PC-3 (cell line): ENCODE measurements at regions not wholly inside any gene's neighbourhood (a gene's known extent, or its start where the extent isn't known, plus 50 kb on each side); places are given as distances from the start of the nearest gene placed in this dataset.

Source experiments
- ATAC-seq: fragments of 200-7000 bp; cut with Tn5 transposase; 2 replicates; pipeline ENCODE4 v1.9.1; 2020; ENCODE audit warnings: mild to moderate bottlenecking, moderate library complexity
- BruUV-seq: library from RNA; stranded (reverse); fragments of 400-500 nt; replicated peaks from 2 replicates; lab custom pipeline; 2021; lab: Mats Ljungman, UMichigan
- CTCF ChIA-PET: fragments of 300-600 bp; sonication (Branson Sonifier 250); formaldehyde crosslinking; loops from one replicate; lab custom pipeline; 2022; ENCODE audit warnings: antibody characterized with exemption; lab: Charles Lee
- POLR2A ChIA-PET: fragments of 300-600 bp; sonication (Branson Sonifier 250); formaldehyde crosslinking; loops from one replicate; lab custom pipeline; 2022; ENCODE audit warnings: antibody characterized with exemption; ENCODE audit not compliant: unreplicated experiment; lab: Charles Lee
- DNase-seq: peaks from one replicate; pipeline ENCODE4 v3.0.0-alpha.2; 2015
- H2AFZ ChIP-seq: fragments of 300-600 bp; sonication (generic); 2 replicates; pipeline ENCODE4 v1.6.0; 2016; ENCODE audit warnings: antibody characterized with exemption, low read length
- H3F3A ChIP-seq: fragments of 300-600 bp; sonication (generic); one replicate; pipeline ENCODE4 v1.6.0; 2017; ENCODE audit warnings: antibody characterized with exemption, low read length, control low read depth, mild to moderate bottlenecking; ENCODE audit not compliant: unreplicated experiment
- H3K27ac ChIP-seq: fragments of 300-600 bp; sonication (generic); 2 replicates; pipeline ENCODE4 v1.5.1; 2016; ENCODE audit warnings: mild to moderate bottlenecking, low read length
- H3K27me3 ChIP-seq: fragments of 300-600 bp; sonication (generic); 2 replicates; pipeline ENCODE4 v1.6.1; 2016; ENCODE audit warnings: low read length, mixed read lengths
- H3K36me3 ChIP-seq: fragments of 300-600 bp; sonication (generic); 2 replicates; pipeline ENCODE4 v1.6.1; 2016; ENCODE audit warnings: low read depth, mixed run types, low read length, mixed read lengths
- H3K4me1 ChIP-seq: fragments of 300-600 bp; sonication (generic); 2 replicates; pipeline ENCODE4 v1.5.1; 2016; ENCODE audit warnings: low read length; ENCODE audit not compliant: insufficient read depth
- H3K4me2 ChIP-seq: fragments of 300-600 bp; sonication (generic); 2 replicates; pipeline ENCODE4 v1.6.0; 2016; ENCODE audit warnings: low read length
- H3K4me3 ChIP-seq: fragments of 300-600 bp; sonication (generic); 2 replicates; pipeline ENCODE4 v1.5.1; 2016; ENCODE audit warnings: mild to moderate bottlenecking, low read length, mixed read lengths
- H3K79me2 ChIP-seq: fragments of 300-600 bp; sonication (generic); 2 replicates; pipeline ENCODE4 v1.6.1; 2017; ENCODE audit warnings: low read length, mixed read lengths
- H3K9ac ChIP-seq: fragments of 300-600 bp; sonication (generic); 2 replicates; pipeline ENCODE4 v1.6.0; 2016; ENCODE audit warnings: mild to moderate bottlenecking, low read length
- H3K9me2 ChIP-seq: fragments of 300-600 bp; sonication (generic); replicated peaks from 2 replicates; pipeline ENCODE4 v1.6.1; 2016; ENCODE audit warnings: mixed run types, low read length, mixed read lengths
- H3K9me3 ChIP-seq: fragments of 300-600 bp; sonication (generic); 2 replicates; pipeline ENCODE4 v1.6.1; 2016; ENCODE audit warnings: low read length, mixed read lengths
- H4K20me1 ChIP-seq: fragments of 300-600 bp; sonication (generic); 2 replicates; pipeline ENCODE4 v1.6.1; 2016; ENCODE audit warnings: low read length, mixed read lengths
- EZH2 ChIP-seq: fragments of 300-600 bp; sonication (generic); IDR thresholded peaks from one replicate; pipeline ENCODE4 v1.6.1; 2017; ENCODE audit warnings: antibody characterized with exemption, mild to moderate bottlenecking, low read length; ENCODE audit not compliant: unreplicated experiment
- EZH2phosphoT487 ChIP-seq: fragments of 300-600 bp; sonication (generic); IDR thresholded peaks from 2 replicates; pipeline ENCODE4 v1.6.1; 2018; ENCODE audit warnings: mild to moderate bottlenecking, antibody characterized with exemption, low read length, borderline replicate concordance
- intact Hi-C: fragments of 100-400 bp; cut with micrococcal nuclease; formaldehyde crosslinking; loops from 2 replicates; pipeline ENCODE4 v1.9.0; 2023
- TF ChIP-seq, protein P1 (sequence below): fragments of 300-600 bp; sonication (generic); conservative IDR thresholded peaks from 2 replicates; pipeline ENCODE4 v1.5.1; 2017; ENCODE audit warnings: antibody characterized with exemption, low read depth, mild to moderate bottlenecking, low read length

DNA sequence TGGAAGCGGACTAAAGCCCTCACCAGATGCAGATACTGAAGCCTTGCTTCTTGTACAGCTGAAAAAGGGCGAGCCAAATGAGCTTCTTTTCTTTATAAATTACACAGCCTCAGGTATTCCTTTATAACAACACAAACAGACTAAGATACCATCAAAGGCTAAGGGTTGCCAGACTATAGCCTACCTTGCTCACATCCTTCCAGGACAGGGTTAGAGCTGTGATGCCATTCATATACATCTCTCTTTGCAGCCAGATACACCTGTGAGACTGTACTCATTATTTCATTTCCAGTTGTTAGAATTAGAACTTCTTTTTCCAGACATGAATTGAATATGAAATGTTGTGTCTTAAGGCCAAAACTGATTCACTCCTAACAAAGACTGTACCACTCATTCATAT, 262.8 kb upstream of the NR2F2 start:
- CTCF ChIA-PET: no interaction called here
- H3K4me2 ChIP-seq: no peak overlapping the region
- peaks cover 9% of the 10 kb centered on the region; the same call in 1 of the 2 replicates for H3K4me1 ChIP-seq
- no TSS peak for BruUV-seq
- H3K79me2 ChIP-seq: no peaks in the 10 kb centered on the region
- intact Hi-C loops: no loop called here
- DNase-seq (no peak), ATAC-seq (no peak)
- no peaks in the 10 kb centered on the region for H3F3A ChIP-seq
- no peak overlapping the region for H3K9ac ChIP-seq
- H4K20me1 ChIP-seq: no peaks in the 10 kb centered on the region
- H3K27me3 ChIP-seq: no peaks in the 10 kb centered on the region
- no peaks in the 10 kb centered on the region for H3K9me2 ChIP-seq
- H3K9me3 ChIP-seq: no peaks in the 10 kb centered on the region
- H3K27ac ChIP-seq: no peak overlapping the region
- no peak overlapping the region for H3K4me3 ChIP-seq
- TF ChIP-seq EZH2: no peak
- no peak for TF ChIP-seq EZH2phosphoT487
- TF ChIP-seq, protein P1, sequence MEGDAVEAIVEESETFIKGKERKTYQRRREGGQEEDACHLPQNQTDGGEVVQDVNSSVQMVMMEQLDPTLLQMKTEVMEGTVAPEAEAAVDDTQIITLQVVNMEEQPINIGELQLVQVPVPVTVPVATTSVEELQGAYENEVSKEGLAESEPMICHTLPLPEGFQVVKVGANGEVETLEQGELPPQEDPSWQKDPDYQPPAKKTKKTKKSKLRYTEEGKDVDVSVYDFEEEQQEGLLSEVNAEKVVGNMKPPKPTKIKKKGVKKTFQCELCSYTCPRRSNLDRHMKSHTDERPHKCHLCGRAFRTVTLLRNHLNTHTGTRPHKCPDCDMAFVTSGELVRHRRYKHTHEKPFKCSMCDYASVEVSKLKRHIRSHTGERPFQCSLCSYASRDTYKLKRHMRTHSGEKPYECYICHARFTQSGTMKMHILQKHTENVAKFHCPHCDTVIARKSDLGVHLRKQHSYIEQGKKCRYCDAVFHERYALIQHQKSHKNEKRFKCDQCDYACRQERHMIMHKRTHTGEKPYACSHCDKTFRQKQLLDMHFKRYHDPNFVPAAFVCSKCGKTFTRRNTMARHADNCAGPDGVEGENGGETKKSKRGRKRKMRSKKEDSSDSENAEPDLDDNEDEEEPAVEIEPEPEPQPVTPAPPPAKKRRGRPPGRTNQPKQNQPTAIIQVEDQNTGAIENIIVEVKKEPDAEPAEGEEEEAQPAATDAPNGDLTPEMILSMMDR: no peak
- POLR2A ChIA-PET: no interaction called here
- no peak overlapping the region for H2AFZ ChIP-seq
- H3K36me3 ChIP-seq: no peaks in the 10 kb centered on the region

DNA sequence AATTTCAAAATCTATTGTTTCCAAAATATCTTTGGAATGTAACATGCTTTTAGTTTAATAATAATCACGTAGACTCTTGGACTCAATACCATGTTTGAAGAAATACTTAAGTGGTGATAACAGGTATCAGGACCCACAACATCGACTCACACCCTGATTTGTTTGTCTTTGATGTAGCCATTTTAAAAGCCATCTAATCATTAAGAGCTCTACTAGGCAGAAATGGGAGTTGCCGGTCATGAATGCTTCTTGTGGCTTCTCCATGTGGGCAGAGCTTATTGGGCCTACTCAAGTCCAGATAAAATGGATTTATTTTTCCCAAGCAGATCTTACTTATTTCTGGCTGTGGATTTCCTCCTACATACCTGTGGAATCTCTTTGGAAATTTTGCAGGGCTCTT, 261.6 kb upstream of the NR2F2 start:
- Histone ChIP-seq H3K4me1 (peaks cover 9% of the 10 kb centered on the region; the same call in 1 of the 2 replicates), H3K4me3 (no peak overlapping the region), H3K9ac (no peak overlapping the region), H3K4me2 (no peak overlapping the region), H3K79me2 (no peaks in the 10 kb centered on the region), H2AFZ (no peak overlapping the region), H3K27ac (no peak overlapping the region), H3K36me3 (no peaks in the 10 kb centered on the region), H3K27me3 (no peaks in the 10 kb centered on the region), H3K9me3 (no peaks in the 10 kb centered on the region), H3K9me2 (no peaks in the 10 kb centered on the region), H3F3A (no peaks in the 10 kb centered on the region), H4K20me1 (no peaks in the 10 kb centered on the region)
- no peak for DNase-seq
- ATAC-seq: no peak
- POLR2A ChIA-PET: no interaction called here
- BruUV-seq: no TSS peak
- intact Hi-C loops: no loop called here
- CTCF ChIA-PET: no interaction called here
- TF ChIP-seq EZH2phosphoT487: no peak
- no peak for TF ChIP-seq EZH2
- TF ChIP-seq, protein P1: no peak

DNA sequence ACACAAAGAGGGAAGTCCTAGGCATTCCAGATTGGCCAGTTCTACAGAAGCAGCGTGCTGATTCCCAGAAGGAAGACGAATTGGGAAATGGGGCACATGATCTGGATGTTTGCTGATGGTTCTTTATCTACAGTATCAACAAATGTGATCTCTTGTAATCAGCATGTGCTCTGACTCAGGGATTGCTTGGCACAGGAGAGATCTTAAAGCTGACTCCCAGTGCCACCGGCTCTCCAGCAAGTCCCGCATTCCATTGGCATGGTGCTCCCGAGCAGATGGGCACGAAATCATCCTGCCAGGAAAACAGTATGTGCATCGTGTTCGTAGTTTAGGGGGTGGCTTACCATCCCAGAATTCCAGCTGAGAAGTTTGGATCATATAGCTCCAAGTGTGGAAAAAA, 259.9 kb upstream of the NR2F2 start:
- Histone ChIP-seq H3K9ac (no peak overlapping the region), H3K36me3 (no peaks in the 10 kb centered on the region), H3K79me2 (no peaks in the 10 kb centered on the region), H3K9me2 (no peaks in the 10 kb centered on the region), H3K27me3 (no peaks in the 10 kb centered on the region), H3K27ac (no peak overlapping the region), H3K4me1 (peaks cover 9% of the 10 kb centered on the region; the same call in 1 of the 2 replicates), H3K9me3 (no peaks in the 10 kb centered on the region), H3K4me2 (0 out of 2 replicates have a peak overlapping the region, but pooled peaks have one; percentile 14), H3F3A (no peaks in the 10 kb centered on the region), H3K4me3 (no peak overlapping the region), H2AFZ (peak overlapping the region; percentile 50), H4K20me1 (no peaks in the 10 kb centered on the region)
- ChIA-PET CTCF (no interaction called here), POLR2A (no interaction called here)
- no peak for TF ChIP-seq EZH2
- TF ChIP-seq, protein P1: no peak
- TF ChIP-seq EZH2phosphoT487: no peak
- ATAC-seq: 0 out of 2 replicates have a peak, but pooled peaks have one; percentile 13
- peak; percentile 66 for DNase-seq
- intact Hi-C loops: no loop called here
- BruUV-seq: no TSS peak
